HG02870 (cell line): ENCODE measurements at regions not wholly inside any gene's neighbourhood (a gene's known extent, or its start where the extent isn't known, plus 50 kb on each side); places are given as distances from the start of the nearest gene placed in this dataset.
"Not testable (repeated sequence)": the region's sequence is repeated elsewhere in the genome, so short reads cannot be mapped to it uniquely, and the experiment has no call there.

Experiments used
- ATAC-seq: cut with Tn5 transposase; IDR thresholded peaks from one replicate; pipeline ENCODE4 v1.9.1; 2021; ENCODE audit warnings: mild to moderate bottlenecking, moderate library complexity; ENCODE audit not compliant: unreplicated experiment

DNA sequence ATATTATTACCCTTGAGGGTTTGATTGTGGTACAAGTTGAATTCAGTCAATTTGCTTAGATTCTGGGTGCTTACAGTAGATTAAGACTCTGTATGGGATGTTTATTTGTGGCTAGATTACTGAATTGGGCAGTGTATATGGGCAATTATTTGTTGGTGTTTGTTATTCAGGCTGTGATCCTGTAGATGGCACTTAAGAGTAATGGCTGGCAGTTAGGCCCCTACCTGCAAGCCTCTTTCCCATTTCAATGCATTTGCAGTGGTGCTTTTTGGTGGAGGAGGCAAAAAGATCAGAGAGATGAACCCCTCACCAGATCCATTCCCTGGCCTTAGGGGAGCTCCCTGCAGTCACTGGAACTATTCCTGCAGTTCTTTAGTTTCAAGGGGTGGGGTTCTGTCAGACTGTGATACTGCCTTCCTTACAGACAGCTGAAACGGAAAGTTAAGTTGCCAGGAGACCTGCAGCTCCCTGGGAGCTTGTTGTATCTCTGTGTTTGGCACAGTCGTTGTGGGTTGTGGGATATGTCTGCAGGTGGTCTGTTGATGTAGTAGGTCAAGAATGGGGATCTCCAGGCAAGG is 199.5 kb downstream of the AASDHPPT start:
- no peak for ATAC-seq

GRCh38 chr11:106277484-106277883 is 200.0 kb downstream of the AASDHPPT start:
- ATAC-seq: no peak

DNA sequence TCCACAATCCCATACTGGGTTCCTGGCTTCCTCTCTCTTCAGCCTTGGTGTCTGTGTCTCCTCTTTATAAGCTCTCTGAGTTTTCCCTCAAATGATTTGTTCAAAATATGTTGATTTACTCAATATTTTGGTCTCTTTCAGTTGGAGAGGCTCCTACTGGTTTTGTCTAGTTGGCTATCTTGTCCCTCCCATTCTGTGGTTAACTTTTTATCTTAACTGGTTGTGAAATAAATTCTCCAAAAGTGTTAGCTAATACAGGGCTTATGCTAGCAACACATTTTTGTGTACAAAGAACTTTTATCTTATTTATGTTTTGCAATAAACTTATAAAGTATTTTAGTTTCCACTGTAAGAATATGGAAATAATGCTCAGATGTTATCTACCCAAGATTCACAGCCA is 200.9 kb downstream of the AASDHPPT start:
- ATAC-seq: no peak

GRCh38 chr11:106280036-106280435 is 202.6 kb downstream of the AASDHPPT start:
- no peak for ATAC-seq

DNA sequence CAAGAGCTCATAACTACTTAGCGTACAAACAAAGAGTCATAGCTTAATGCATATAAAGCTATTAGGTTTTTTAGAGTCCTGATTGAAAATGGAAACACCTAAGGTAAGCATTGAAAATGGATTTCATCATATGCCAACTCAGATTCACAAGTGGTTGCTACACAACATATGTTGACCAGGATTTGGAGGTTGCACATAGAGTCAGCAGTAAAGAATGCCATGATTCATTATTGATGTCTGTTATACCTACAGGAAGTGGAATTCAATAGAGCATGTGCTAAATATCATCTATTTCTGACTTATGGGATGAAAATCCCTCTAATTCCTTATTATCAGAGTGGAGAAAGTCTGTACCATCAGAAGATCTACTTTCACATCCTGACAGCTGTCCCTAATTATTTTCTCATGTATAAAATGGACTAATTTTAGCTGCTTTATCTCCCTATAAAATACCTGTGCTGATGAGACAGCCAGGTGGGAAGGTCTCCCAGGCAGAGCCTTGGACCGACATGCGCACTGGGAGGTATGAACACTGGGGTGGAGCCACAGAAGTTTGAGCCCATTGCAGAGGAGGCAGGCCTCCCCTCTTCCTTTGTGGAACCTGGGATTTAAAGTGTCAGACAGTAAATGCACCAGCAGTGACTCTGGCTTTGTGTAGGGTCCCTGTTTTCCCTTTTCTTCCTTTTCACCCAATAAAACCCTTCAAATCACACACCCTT is 204.2 kb downstream of the AASDHPPT start:
- no peak for ATAC-seq

- ATAC-seq: no peak
These were observed 209.5 kb downstream of the AASDHPPT start for GRCh38 chr11:106286881-106287504.

DNA sequence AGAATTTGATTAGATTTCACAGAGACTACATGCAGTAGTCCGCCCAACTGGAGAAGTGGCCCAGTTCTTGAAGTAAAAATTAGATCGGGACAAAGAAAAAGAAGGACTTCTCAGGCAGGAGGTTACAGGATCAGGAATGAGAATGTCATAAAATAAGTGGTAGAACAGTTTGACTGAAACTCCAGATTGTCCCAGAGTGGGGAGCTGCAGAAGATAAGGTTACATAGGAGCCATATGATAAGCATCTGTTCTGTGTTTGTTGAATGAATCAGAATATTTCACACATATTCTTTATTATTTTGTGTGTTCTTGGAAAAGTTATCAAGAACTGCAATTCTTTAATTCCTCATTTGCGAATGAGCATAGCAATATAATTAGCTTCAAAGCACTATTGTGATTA is 210.6 kb downstream of the AASDHPPT start:
- ATAC-seq: no peak

DNA sequence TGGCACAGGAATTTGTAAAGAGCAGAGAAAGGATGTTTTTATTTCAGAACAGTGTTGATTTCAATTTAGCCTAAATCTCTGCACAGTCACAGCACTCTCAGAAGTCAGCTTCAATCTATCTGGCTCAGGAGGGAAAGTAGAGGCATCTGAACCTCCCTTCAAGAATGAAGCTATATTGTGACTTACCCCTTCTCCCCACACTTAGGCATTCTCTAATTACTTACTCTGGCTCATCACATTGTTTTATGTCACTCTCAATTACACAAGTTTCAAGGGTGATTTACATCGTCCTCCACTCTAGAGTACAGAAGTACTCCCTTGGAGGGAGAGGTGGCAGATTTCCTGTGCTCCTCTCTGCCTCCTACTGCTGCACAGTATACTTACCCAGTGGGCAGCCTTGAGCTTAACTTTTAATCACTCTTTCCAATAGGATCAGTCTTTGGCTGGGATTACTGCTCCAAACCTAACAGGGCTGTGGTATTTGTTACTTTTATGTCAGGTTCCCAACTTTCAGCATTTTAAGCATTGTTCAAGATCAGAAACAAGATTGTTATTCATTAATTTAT is 211.4 kb downstream of the AASDHPPT start:
- ATAC-seq: no peak

DNA sequence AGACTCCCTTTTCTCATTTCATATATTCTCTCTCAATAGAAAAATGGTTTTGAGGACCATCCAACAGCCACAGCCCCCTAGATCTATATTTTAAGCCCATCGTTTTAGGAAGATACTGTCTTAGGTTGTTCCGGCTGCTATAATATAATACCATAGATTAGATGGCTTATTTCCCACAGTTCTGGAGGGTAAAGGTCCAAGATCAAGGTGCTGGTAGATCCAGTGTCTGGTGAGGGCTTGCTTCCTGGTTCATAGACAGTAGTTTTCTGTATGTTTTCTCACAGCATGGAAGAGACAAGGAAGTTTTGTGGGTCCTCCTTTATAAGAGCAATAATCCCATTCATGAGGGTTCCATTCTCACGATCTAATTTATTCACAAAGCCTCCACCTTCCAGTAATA is 215.1 kb downstream of the AASDHPPT start:
- no peak for ATAC-seq

DNA sequence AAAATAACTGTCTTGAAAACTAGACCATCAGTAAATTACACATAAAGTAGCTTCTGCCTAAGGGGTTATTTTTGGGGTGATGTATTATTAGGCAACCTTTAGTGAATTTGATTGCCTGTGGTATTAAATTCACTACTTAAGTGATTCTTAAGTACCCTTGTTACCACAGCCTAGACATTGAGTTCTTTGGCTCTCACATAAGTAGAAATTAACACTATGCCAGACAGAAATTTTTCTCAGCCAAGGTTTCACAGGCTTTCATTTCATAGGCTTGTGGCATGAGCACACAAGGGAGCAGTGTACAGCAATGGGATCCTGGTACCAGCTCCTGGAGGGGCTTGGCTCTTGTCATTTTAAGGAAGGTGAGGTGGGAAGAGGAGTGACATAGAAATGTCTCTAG is 218.5 kb downstream of the AASDHPPT start:
- no peak for ATAC-seq

- no peak for ATAC-seq
These were observed 225.0 kb downstream of the AASDHPPT start for GRCh38 chr11:106302416-106302815.

DNA sequence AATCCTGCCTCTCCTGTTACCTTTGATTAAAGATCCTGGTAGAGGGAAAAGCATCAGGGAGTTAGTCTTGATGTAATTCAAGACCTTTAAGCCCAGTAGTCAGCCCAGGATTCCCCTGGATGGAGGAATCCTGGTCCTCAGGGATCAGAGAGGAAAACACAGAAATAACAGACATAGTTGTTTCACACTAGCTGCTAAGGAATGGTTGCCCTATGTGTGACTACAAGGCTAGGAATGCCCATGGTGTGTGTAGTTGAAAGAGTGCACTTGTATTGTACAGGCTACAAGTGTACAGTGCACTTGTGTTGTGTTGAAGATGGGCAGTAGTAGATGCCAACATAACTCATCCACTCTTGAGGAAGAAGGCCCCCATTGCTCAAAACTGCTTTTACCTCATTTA is 226.8 kb downstream of the AASDHPPT start:
- ATAC-seq: no peak

- no peak for ATAC-seq
These were observed 228.0 kb downstream of the AASDHPPT start for GRCh38 chr11:106305458-106305857.

DNA sequence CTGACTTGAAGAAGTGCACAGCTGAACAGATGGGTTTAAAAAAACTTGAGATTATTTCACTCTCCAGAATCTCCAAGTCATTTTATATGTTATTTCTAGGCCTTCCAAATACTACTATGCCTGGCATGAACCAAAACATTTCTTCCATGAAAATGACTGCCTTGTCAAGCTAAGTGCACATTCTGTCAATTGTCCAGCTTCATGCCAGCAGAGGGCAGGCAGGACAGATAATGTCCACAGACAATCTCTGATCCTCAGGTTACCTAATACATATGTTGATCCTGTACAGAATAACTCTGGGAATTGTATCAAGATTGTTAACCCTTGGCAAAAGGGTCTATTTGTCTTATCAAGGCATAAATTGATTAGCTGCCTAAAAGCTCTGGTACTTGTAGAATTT is 229.5 kb downstream of the AASDHPPT start:
- ATAC-seq: no peak

- no peak for ATAC-seq
These were observed 231.7 kb downstream of the AASDHPPT start for GRCh38 chr11:106309070-106309684.

- ATAC-seq: no peak
These were observed 234.2 kb downstream of the AASDHPPT start for GRCh38 chr11:106311531-106312230.

GRCh38 chr11:106317208-106317773 is 239.8 kb downstream of the AASDHPPT start:
- not testable (repeated sequence) for ATAC-seq

GRCh38 chr11:106321601-106322000 is 244.1 kb downstream of the AASDHPPT start:
- no peak for ATAC-seq

DNA sequence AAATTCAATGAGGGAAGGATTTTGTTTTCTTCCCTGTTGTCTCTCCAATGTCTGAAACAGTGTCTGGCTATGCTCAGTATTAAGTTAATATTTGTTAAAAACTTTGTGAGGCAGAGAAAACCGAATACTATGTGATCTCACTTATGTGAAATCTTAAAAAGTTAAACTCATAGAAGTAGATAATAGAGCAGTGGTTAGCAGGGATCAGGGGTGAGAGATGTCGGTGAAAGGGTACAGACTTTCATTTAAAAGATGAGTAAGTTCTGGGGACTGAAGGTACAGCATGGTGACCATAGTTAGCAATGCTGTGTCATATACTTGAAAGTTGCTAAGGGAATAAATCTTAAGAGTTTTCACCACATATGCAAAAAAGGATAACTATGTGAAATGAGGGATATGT is 244.6 kb downstream of the AASDHPPT start:
- ATAC-seq: no peak

DNA sequence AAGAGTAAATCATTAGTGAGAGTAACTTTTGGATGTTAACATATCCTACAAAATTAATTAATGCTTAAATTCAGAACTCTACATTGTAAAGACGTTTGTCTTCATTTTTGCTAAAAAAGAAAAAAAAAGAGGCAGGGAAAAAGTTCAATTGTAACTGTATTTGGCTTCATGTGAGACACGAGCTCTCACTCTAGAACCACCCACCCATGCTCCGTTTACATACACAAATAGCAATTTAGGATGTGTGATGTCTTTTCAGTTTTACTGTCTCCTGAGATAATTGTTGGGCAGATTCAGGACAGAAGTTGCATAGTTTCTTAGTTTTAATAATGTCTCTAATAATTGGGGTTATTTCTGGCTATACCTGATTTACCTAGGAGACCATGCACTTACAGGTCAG is 248.6 kb downstream of the AASDHPPT start:
- no peak for ATAC-seq

DNA sequence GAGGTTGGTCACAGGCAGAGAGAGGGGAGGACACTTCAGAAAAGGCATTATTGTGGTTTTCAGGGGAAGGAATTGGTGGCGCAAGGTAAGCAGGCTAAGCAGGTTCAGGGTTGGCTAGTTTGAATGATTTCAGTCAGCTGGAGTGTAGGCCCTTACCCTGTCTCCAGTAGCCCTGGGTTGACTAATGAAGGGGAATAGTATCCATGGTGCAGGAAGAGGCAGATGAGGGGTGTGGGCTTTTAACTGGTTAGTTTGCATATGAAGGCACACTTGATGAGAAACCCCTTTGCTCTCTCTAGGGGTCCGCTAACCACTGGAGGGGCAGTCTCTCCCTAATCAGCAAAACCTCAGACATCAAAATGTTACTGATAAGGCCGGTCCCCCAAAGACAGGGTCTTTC is 249.7 kb downstream of the AASDHPPT start:
- ATAC-seq: no peak
